Retinal pigment epithelial cell (primary cell): ENCODE measurements at regions not wholly inside any gene's neighbourhood (a gene's known extent, or its start where the extent isn't known, plus 50 kb on each side); places are given as distances from the start of the nearest gene placed in this dataset.
"Not testable (repeated sequence)": the region's sequence is repeated elsewhere in the genome, so short reads cannot be mapped to it uniquely, and the experiment has no call there.

Experiments used
- DNase-seq: peaks from one replicate; pipeline ENCODE4 v3.0.0-alpha.2; 2010; ENCODE audit warnings: low read depth
- H3K4me3 ChIP-seq: 2 replicates; pipeline ENCODE4 v1.5.1; 2011; ENCODE audit warnings: mild to moderate bottlenecking, low read length, control low read depth, moderate library complexity
- CTCF ChIP-seq: conservative IDR thresholded peaks from 2 replicates; pipeline ENCODE4 v1.5.1; 2011; ENCODE audit warnings: low read depth, low read length, control low read depth, inconsistent platforms

DNA sequence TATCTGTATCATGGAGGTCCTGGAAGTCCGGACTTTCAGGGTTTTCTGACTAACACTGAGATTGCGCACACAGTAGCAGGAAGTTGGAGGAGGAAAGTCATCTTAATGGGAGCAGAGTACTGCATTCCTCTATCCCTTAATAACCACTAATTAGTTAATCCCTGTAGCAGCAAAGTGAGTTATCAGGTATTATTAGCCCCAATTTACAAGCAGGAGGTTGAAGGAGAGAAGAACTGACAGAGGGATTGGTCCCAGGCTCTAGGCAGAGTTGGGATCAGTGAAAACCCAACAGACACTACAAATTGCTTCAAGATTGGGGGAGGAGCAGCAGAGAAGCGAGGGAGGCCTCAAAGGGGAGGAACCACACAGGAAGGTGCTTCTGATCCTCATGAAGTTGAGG lies 74.5 kb upstream of the XPA start:
- no peak for DNase-seq
- H3K4me3 ChIP-seq: no peak overlapping the region
- no peak for TF ChIP-seq CTCF

DNA sequence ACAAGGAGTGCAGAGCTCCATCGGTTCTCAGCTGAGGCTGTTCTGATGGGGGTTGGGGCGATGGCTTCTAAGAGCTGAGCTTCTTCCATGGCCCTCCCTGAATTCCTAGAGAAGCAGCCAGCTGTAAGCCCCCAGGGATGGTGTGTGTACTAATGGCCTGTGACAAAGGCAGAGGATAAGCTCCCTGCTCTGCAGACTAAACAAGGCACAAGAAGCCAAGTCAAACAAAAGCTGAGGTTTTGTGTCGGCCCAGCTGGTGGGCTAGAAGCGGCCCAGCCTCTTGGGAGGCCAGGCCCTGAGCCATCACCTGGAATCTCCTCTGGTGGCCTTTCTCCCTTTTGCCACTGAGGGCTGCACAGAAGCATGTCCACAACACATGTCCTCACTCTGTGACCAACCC lies 75.0 kb upstream of the XPA start:
- no peak for TF ChIP-seq CTCF
- H3K4me3 ChIP-seq: no peak overlapping the region
- DNase-seq: no peak

GRCh38 chr9:97773091-97773490 lies 76.0 kb upstream of the XPA start:
- DNase-seq: no peak
- no peak overlapping the region for H3K4me3 ChIP-seq
- TF ChIP-seq CTCF: no peak

DNA sequence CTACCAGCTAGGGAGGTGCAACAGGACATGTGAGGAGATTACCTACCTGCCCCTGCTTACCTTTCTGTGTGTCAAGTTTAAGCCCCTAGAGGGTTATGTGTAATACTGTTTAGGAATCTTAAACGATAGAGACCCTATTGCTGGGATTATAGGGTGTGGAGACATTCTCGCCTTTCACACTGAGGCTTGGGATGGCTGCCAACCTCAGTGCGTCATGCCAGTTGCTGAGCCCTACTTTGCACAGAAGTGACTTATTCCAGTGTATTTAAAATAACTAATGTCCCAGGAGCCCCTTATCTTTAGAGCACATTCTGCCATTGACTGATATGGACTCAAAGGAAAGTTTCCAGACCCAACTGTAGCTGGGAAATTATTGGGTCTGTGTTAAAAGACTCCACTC lies 76.6 kb upstream of the XPA start:
- DNase-seq: peak; percentile 93

GRCh38 chr9:97774673-97775072 lies 77.5 kb upstream of the XPA start:
- no peak for DNase-seq
- TF ChIP-seq CTCF: no peak

More for the DNA sequence above, 76.6 kb upstream of the XPA start:
- H3K4me3 ChIP-seq: no peak overlapping the region
- no peak for TF ChIP-seq CTCF

DNA sequence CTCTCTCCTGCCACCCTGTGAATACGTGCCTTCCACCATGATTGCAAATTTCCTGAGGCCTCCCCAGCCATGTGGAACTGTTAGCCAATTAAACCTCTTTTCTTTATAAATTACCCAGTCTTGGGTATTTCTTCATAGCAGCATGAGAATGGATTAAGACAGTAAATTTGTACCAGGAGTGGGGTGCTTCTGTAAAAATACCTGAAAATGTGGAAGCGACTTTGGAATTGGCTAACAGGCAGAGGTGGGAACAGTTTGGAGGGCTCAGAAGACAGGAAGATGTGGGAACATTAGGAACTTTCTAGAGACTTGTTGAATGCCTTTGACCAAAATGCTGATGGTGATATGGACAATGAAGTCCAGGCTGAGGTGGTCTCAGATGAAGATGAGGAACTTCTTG lies 74.3 kb upstream of the FOXE1 start:
- DNase-seq, H3K4me3 ChIP-seq: not testable (repeated sequence)

More at GRCh38 chr9:97774673-97775072, 77.5 kb upstream of the XPA start:
- H3K4me3 ChIP-seq: no peak overlapping the region

- H3K4me3 ChIP-seq: no peak overlapping the region
- TF ChIP-seq CTCF: no peak
- no peak for DNase-seq
Measured at GRCh38 chr9:97779608-97780007, 73.4 kb upstream of the FOXE1 start.

DNA sequence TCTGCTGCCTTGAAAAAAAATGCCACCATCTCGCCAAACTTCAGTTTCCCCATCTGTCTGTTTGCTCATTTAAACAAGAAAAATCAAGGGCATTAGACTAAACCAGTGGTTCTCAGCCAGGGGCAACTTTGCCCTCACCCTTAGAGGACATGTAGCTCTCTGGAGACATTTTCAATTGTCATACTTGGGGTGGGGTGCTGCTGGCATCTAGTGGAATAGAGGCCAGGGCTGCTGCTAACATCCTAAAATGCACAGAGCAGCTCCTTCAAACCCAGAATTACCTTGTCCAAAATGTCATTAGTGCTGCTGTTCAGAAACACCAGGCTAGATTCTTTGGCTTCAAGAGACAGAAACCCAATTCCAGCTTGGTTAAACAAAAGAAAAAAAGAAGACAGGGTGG lies 71.1 kb upstream of the FOXE1 start:
- no peak overlapping the region for H3K4me3 ChIP-seq
- DNase-seq: no peak
- no peak for TF ChIP-seq CTCF
